ENCODE measurements at regions not wholly inside any gene's neighbourhood (a gene's known extent, or its start where the extent isn't known, plus 50 kb on each side); places are given as distances from the start of the nearest gene placed in this dataset.

DNA sequence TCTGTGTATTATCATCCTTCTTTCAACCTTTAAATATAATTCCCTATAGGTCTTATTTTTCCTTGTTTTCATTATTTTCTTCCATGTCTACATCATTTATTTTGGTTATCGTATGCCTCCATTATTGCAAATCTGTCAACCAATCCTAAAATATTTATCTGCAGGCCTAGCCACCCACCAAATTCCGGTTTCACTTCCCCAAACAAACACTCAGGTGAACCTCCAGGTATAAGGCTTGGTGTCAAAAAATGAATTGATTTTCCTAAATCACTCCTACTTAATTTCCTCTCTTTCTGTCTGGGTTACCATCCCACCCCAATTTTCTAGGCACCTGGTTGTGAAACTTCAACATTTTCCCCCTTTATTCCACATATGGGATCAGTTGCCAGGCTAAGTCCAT is 111.9 kb upstream of the LINC00305 start:
- H3K4me3 ChIP-seq (ENCODE audit: low read depth, low read length), result no peak overlapping the region
- DNase-seq (ENCODE audit: low read depth), result no peak

GRCh38 chr18:64259871-64260270 is 111.0 kb upstream of the LINC00305 start:
- DNase-seq (ENCODE audit: low read depth), result no peak
- H3K4me3 ChIP-seq (ENCODE audit: low read depth, low read length), result no peak overlapping the region

GRCh38 chr18:64258111-64258650 is 109.3 kb upstream of the LINC00305 start:
- DNase-seq (ENCODE audit: low read depth), result peak; percentile 34

DNA sequence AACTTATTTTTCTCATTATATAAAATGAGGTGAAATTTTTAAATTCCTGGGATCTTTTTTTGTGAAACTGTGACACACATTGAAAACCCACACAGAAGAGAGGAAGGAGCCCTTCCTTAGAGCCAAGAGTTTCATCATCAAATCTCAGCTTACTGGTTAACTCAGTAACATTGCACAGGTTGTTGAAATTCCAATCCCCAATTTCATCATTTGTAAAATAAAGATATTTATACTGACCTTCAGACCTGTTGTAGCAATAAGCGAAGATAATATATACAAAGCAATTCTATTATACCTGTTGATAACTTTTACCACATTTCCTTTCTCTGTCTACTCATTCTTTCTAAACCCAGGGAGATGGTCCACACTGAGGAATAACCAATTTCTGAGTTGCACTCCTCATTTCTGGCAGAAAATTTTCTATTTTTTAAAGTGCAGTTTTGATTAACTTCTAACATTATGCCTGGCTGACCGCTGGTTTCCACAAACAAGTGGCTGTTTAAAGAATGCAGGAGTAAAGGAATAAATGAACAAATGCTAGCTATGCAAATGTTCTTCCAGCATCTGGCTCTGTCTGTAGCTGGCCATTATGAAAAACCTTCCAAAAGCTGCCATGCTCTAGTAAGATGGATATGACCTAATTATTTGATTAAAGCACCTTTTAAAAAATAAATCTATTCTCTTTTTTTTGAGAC is 105.7 kb upstream of the LINC00305 start:
- H3K4me3 ChIP-seq (ENCODE audit: low read depth, low read length), result no peak overlapping the region
- peak; percentile 4 for DNase-seq (ENCODE audit: low read depth)

More at GRCh38 chr18:64258111-64258650, 109.3 kb upstream of the LINC00305 start:
- H3K4me3 ChIP-seq (ENCODE audit: low read depth, low read length), result no peak overlapping the region

DNA sequence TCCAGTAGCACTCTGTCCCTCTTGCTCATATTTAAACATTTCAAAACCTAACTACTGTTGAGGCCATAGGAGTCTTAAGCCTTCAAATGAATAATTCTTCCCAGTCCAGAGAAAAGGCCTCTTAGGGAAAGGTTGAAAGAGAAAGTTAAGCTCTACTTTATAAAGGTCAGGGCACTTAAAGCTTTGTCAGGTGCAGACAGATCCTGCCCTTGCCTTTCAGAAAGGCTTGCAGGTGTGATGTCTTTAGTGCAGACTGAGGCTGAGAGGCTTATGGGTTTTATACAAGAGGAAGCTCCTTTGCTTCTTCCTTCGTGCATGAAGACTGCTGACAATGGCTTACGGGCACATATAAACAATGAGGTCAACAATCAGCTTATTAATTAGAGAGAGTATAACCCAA is 105.0 kb upstream of the LINC00305 start:
- no peak for DNase-seq (ENCODE audit: low read depth)
- H3K4me3 ChIP-seq (ENCODE audit: low read depth, low read length), result no peak overlapping the region

GRCh38 chr18:64253222-64253621 is 104.3 kb upstream of the LINC00305 start:
- H3K4me3 ChIP-seq (ENCODE audit: low read depth, low read length), result no peak overlapping the region
- no peak for DNase-seq (ENCODE audit: low read depth)

GRCh38 chr18:64248836-64249235 is 99.9 kb upstream of the LINC00305 start:
- no peak for DNase-seq (ENCODE audit: low read depth)
- H3K4me3 ChIP-seq (ENCODE audit: low read depth, low read length), result no peak overlapping the region

GRCh38 chr18:64245126-64245861 is 96.4 kb upstream of the LINC00305 start:
- peak; percentile 8 for DNase-seq (ENCODE audit: low read depth)
- H3K4me3 ChIP-seq (ENCODE audit: low read depth, low read length), result no peak overlapping the region

GRCh38 chr18:64244571-64244970 is 95.7 kb upstream of the LINC00305 start:
- H3K4me3 ChIP-seq (ENCODE audit: low read depth, low read length), result no peak overlapping the region
- no peak for DNase-seq (ENCODE audit: low read depth)

GRCh38 chr18:64240316-64240715 is 91.4 kb upstream of the LINC00305 start:
- no peak for DNase-seq (ENCODE audit: low read depth)
- no peak overlapping the region for H3K4me3 ChIP-seq (ENCODE audit: low read depth, low read length)

DNA sequence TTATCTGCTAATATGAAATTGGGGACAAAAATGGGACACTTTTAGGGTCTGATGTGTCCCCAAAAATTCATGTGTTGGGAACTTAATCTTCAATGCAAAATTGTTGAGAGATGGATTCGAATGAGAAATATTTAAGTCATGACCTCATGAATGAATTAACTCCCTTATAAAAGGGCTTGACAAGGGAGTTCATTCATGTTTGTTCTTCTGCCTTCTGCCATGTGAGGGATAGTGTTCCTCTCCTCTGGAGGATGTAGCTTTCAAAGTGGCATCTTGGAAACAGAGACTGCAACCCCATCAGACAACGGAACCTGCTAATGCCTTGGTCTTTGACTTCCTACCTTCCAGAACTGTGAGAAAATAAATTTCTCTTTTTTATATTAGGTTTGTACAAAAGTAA is 89.2 kb upstream of the LINC00305 start:
- H3K4me3 ChIP-seq (ENCODE audit: low read depth, low read length), result no peak overlapping the region
- no peak for DNase-seq (ENCODE audit: low read depth)

GRCh38 chr18:64234321-64234720 is 85.4 kb upstream of the LINC00305 start:
- DNase-seq (ENCODE audit: low read depth), result no peak
- H3K4me3 ChIP-seq (ENCODE audit: low read depth, low read length), result no peak overlapping the region

GRCh38 chr18:64233851-64234250 is 85.0 kb upstream of the LINC00305 start:
- no peak overlapping the region for H3K4me3 ChIP-seq (ENCODE audit: low read depth, low read length)
- DNase-seq (ENCODE audit: low read depth), result no peak

DNA sequence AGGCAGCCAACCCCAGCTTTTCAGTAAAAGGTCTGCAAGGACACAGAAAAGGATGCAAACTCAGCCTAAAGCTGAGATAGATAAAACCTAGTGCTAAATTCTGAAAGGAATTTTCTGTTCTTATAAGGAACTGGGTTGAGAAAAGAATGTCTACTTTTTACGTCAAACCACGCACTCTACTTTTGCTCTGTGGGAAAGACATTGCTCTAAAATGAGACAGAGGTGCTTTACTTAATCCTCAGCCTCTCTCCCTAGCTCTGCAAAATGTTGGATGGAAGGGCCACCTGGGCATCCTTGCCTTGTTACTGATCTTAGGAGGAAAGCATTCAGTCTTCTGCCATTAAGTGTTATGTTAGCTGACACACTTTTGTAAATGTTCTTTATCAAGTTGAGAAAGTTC is 72.1 kb upstream of the LINC00305 start:
- no peak for DNase-seq (ENCODE audit: low read depth)
- H3K4me3 ChIP-seq (ENCODE audit: low read depth, low read length), result no peak overlapping the region

GRCh38 chr18:64219517-64219916 is 70.6 kb upstream of the LINC00305 start:
- no peak overlapping the region for H3K4me3 ChIP-seq (ENCODE audit: low read depth, low read length)
- no peak for DNase-seq (ENCODE audit: low read depth)

DNA sequence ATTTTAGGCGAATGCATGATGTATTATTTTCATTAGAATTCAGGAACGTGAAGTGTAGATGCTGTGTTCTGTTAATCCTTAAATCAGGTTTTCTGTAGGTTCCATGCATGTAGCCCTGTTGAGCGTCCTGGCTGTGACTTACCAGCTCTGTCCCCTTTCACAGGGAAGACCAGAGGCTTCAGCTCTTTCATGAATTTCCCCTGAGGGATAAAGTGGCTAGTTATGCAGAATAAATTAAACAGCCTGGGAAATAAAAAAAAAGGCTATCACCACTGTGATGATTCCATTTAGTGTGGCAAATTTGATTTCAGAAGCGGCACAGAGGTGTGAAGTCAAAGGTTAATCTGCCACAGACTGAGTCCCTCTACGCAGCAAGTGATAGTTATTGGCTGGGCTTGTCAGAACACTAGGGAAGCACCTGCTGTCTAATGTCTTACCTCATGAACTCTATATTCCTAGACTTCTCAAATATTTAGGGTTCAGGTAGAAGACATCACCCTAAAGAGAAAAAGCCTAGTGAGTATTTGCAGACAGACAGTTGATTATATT is 61.6 kb upstream of the LINC00305 start:
- H3K4me3 ChIP-seq (ENCODE audit: low read depth, low read length), result no peak overlapping the region
- no peak for DNase-seq (ENCODE audit: low read depth)

DNA sequence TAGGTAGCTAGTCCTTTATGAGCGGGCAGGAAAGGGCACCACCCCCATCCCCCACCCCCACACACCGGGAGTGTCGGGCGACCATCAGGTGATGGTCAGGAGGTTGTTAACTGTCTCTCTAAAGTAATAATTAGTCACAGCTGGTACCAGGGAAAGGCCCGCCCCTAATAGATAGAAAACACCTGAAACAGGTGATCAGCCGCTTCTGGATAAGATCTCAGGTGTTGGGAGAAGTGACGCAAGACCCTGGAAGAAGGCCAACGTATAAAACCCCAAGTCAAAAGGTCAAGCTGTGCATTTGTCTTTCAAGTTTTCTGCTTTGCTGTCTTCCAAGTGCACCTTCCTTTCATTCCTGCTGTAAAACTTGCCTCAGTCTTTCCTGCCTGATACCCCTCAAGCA is 59.6 kb upstream of the LINC00305 start:
- H3K4me3 ChIP-seq (ENCODE audit: low read depth, low read length), result no peak overlapping the region
- DNase-seq (ENCODE audit: low read depth), result no peak

DNA sequence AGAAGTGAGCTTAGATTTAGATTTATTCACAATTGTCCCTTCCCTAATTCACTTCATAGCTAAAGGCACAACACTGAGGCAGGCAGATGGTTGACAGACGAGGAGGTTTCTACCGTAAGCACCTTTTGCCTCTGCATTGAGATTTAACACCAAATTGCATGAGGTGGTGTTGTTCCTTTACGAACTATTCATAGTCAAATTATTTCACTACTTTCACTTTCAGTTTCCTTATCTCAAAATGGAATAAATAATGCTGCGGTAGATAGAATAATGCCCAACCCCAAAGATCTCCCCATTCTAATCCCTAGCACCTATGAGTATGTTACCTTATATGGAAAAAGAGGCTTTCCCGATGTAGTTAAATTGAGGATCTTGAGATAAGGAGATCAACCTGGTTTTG is 58.9 kb upstream of the LINC00305 start:
- no peak for DNase-seq (ENCODE audit: low read depth)
- H3K4me3 ChIP-seq (ENCODE audit: low read depth, low read length), result no peak overlapping the region

- no peak for DNase-seq (ENCODE audit: low read depth)
- H3K4me3 ChIP-seq (ENCODE audit: low read depth, low read length), result no peak overlapping the region
Measured at GRCh38 chr18:64203295-64203694, 54.4 kb upstream of the LINC00305 start.

DNA sequence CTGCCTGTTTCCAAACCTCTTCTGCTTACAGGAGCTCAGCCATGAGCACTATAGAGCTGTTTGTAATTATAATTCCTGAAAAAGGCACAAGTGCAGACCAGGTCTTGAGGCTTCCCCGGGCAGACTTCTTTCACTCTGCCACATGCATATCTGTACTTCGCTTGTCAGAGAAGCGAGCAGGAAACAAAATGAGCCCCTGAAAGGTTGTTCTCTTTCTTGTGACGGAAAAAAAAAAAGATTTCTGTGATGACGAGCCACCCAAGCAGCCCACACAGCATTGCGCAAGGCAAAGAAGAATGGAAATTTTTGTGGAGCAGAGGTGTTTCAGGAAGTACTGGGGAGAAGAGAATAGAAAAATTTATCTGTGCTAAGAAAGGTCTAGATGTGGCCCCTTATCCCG is 54.0 kb upstream of the LINC00305 start:
- peak; percentile 22 for DNase-seq (ENCODE audit: low read depth)
- no peak overlapping the region for H3K4me3 ChIP-seq (ENCODE audit: low read depth, low read length)

Measured in skeletal muscle cell (primary cell).